ENCODE measurements at regions not wholly inside any gene's neighbourhood (a gene's known extent, or its start where the extent isn't known, plus 50 kb on each side); places are given as distances from the start of the nearest gene placed in this dataset.

DNA sequence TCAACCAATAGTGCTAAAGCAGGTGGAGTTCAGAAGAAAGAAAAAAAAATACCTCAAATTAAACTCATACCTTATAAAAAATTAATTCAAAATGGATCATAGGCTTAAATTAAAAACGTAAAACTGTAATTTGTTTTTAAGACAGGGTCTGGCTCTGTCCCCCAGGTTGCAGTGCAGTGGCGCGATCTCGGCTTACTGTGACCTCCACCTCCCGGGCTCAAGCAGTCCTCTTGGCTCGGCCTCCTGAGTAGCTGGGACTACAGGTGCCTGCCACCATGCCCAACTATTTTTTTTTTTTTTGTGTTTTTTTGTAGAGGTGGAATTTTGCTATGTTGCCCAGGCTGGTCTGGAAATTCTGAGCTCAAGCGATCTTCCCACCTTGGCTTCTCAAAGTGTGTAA, 111.6 kb downstream of the HDGFL1 start:
- H3K4me1 ChIP-seq (ENCODE audit: control insufficient read depth, extremely low read depth, insufficient read depth, low read length) = no peaks in the 10 kb centered on the region
- no peaks in the 10 kb centered on the region for H3K36me3 ChIP-seq (ENCODE audit: control insufficient read depth in 2 of 2, extremely low read depth in 1 of 2, insufficient read depth in 2 of 2, low read length in 2 of 2)
- no peak overlapping the region for H3K4me2 ChIP-seq (ENCODE audit: insufficient read depth, low read length)
- BruUV-seq (replicated peaks) = no TSS peak
- no peaks in the 10 kb centered on the region for H3K79me2 ChIP-seq (ENCODE audit: control insufficient read depth, insufficient read depth, low read length)
- DNase-seq (ENCODE audit: low read depth, low spot score) (no peak), FAIRE-seq (no peak)
- no peak overlapping the region for H3K9ac ChIP-seq (replicated peaks; ENCODE audit: extremely low read depth, insufficient read depth, low read length)
- H3K27me3 ChIP-seq (ENCODE audit: control insufficient read depth in 2 of 2, insufficient read depth in 2 of 2, low read length in 2 of 2) = no peaks in the 10 kb centered on the region
- H3K9me3 ChIP-seq (replicated peaks; ENCODE audit: control insufficient read depth, insufficient read depth, low read length) = no peaks in the 10 kb centered on the region
- ChIA-PET CTCF (no interaction called here), POLR2A (no interaction called here)
- H3K4me3 ChIP-seq (replicated peaks in 1 of 3; ENCODE audit: insufficient read depth in 1 of 3, low read depth in 1 of 3, low read length in 3 of 3) = no peak overlapping the region
- no peaks in the 10 kb centered on the region for H3K9me1 ChIP-seq (replicated peaks; ENCODE audit: control insufficient read depth, extremely low read depth, insufficient read depth, low read length)
- no peak overlapping the region for H3K27ac ChIP-seq (ENCODE audit: insufficient read depth, low read depth, low read length)
- intact Hi-C loops (cut with micrococcal nuclease) = no loop called here
- dilution Hi-C loops (cut with MboI; ENCODE audit: extremely low pct_ligation_motif_present, low sequenced_read_pairs) = no loop called here
- no peaks in the 10 kb centered on the region for H4K20me1 ChIP-seq (replicated peaks; ENCODE audit: control insufficient read depth, extremely low read depth, insufficient read depth, low read length)
- TF ChIP-seq EZH2 (IDR thresholded peaks at IDR 0.05; ENCODE audit: borderline replicate concordance, low read depth, low read length, severe bottlenecking) (no peak), POLR2A (IDR thresholded peaks at IDR 0.05; ENCODE audit: low read depth, low read length) (no peak), GATA2 (IDR thresholded peaks at IDR 0.05; ENCODE audit: insufficient read depth, insufficient read length, low read depth, low read length) (no peak), MYC (IDR thresholded peaks at IDR 0.05; ENCODE audit: low read depth, low read length) (no peak), JUN (IDR thresholded peaks at IDR 0.05; ENCODE audit: borderline replicate concordance, insufficient read depth, insufficient read length, low read depth) (no peak), POLR2AphosphoS5 (IDR thresholded peaks at IDR 0.05; ENCODE audit: insufficient read depth, low read depth, low read length) (no peak), FOS (IDR thresholded peaks at IDR 0.05; ENCODE audit: borderline replicate concordance, insufficient read depth, low read length) (no peak)
- TF ChIP-seq, protein P1, sequence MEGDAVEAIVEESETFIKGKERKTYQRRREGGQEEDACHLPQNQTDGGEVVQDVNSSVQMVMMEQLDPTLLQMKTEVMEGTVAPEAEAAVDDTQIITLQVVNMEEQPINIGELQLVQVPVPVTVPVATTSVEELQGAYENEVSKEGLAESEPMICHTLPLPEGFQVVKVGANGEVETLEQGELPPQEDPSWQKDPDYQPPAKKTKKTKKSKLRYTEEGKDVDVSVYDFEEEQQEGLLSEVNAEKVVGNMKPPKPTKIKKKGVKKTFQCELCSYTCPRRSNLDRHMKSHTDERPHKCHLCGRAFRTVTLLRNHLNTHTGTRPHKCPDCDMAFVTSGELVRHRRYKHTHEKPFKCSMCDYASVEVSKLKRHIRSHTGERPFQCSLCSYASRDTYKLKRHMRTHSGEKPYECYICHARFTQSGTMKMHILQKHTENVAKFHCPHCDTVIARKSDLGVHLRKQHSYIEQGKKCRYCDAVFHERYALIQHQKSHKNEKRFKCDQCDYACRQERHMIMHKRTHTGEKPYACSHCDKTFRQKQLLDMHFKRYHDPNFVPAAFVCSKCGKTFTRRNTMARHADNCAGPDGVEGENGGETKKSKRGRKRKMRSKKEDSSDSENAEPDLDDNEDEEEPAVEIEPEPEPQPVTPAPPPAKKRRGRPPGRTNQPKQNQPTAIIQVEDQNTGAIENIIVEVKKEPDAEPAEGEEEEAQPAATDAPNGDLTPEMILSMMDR (IDR thresholded peaks at IDR 0.05; ENCODE audit: extremely low read depth in 1 of 2, insufficient read depth in 1 of 2, low read depth in 1 of 2, low read length in 2 of 2) = no peak
- TF ChIP-seq, protein P2, sequence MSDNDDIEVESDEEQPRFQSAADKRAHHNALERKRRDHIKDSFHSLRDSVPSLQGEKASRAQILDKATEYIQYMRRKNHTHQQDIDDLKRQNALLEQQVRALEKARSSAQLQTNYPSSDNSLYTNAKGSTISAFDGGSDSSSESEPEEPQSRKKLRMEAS (IDR thresholded peaks at IDR 0.05; ENCODE audit: insufficient read depth, insufficient read length) = no peak
- no peak overlapping the region for H2AFZ ChIP-seq (ENCODE audit: low read depth, low read length)
